B cell (primary cell): ENCODE measurements at regions not wholly inside any gene's neighbourhood (a gene's known extent, or its start where the extent isn't known, plus 50 kb on each side); places are given as distances from the start of the nearest gene placed in this dataset.

Source experiments
- ATAC-seq: fragments of 200-7000 bp; cut with Tn5 transposase; one replicate; pipeline ENCODE4 v1.10.0; 2021; ENCODE audit warnings: low read depth, mild to moderate bottlenecking, moderate number of reproducible peaks, moderate library complexity
- CTCF ChIA-PET: fragments of 350-600 bp; sonication (Branson Sonifier 250); formaldehyde crosslinking; loops from one replicate; lab custom pipeline; 2021; ENCODE audit warnings: antibody characterized with exemption, inconsistent platforms; lab: Charles Lee
- POLR2A ChIA-PET: fragments of 350-600 bp; sonication (Branson Sonifier 250); formaldehyde crosslinking; loops from one replicate; lab custom pipeline; 2021; ENCODE audit warnings: antibody characterized with exemption; lab: Charles Lee
- DNase-seq: peaks from one replicate; pipeline ENCODE4 v3.0.0; 2013
- H2AFZ ChIP-seq: 2 replicates; pipeline ENCODE4 v1.6.1; 2012; ENCODE audit warnings: mild to moderate bottlenecking, low read depth, low read length; ENCODE audit not compliant: insufficient read depth, poor library complexity, severe bottlenecking
- H3K27ac ChIP-seq, 2 donors: 1 replicate in 1 of 2; 2 replicates in 1 of 2; pipeline ENCODE4 v1.5.1; 2012 to 2013; ENCODE audit warnings: low read length in 2 of 2, mild to moderate bottlenecking in 2 of 2, moderate library complexity in 1 of 2
- H3K27me3 ChIP-seq, 4 experiments: fragments of 200-600 bp in 1 of 4; sonication (generic) in 1 of 4; replicated peaks in 1 of 4; 1 replicate in 2 of 4; 2 replicates in 2 of 4; pipeline versions ENCODE4 v1.6.1 to v1.7.0; 2013 to 2016; ENCODE audit warnings: low read length in 3 of 4, mild to moderate bottlenecking in 2 of 4, mixed read lengths in 1 of 4, moderate library complexity in 1 of 4; ENCODE audit not compliant: insufficient read depth in 4 of 4, control insufficient read depth in 3 of 4; ENCODE audit errors: control extremely low read depth in 1 of 4
- H3K36me3 ChIP-seq, 2 experiments: replicated peaks in 1 of 2; 1 replicate in 1 of 2; 2 replicates in 1 of 2; pipeline versions ENCODE4 v1.6.1 to v1.7.1; 2013; ENCODE audit warnings: low read length in 1 of 2; ENCODE audit not compliant: insufficient read depth in 2 of 2, control insufficient read depth in 1 of 2; ENCODE audit errors: control extremely low read depth in 1 of 2, extremely low read depth in 1 of 2
- H3K4me1 ChIP-seq, 2 donors: fragments of 200-600 bp in 1 of 2; sonication (generic) in 1 of 2; 1 replicate in 1 of 2; 2 replicates in 1 of 2; pipeline versions ENCODE4 v1.5.1 to v1.6.1; 2013 to 2017; ENCODE audit warnings: low read length in 2 of 2; ENCODE audit not compliant: control insufficient read depth in 2 of 2, insufficient read depth in 2 of 2
- H3K4me2 ChIP-seq: replicated peaks from 2 replicates; pipeline ENCODE3; 2012; ENCODE audit warnings: mild to moderate bottlenecking, low read depth, low read length; ENCODE audit not compliant: poor library complexity, severe bottlenecking
- H3K4me3 ChIP-seq, 5 experiments: fragments of 200-600 bp in 1 of 5; sonication (generic) in 1 of 5; 1 replicate in 3 of 5; 2 replicates in 2 of 5; pipeline versions ENCODE4 v1.5.1 to v1.7.0; 2011 to 2016; ENCODE audit warnings: low read length in 4 of 5, mild to moderate bottlenecking in 4 of 5, low read depth in 2 of 5, control low read depth in 1 of 5, moderate library complexity in 1 of 5; ENCODE audit not compliant: insufficient read depth in 1 of 5; ENCODE audit errors: control extremely low read depth in 1 of 5, extremely low read depth in 1 of 5
- H3K79me2 ChIP-seq: fragments of 200-600 bp; sonication (generic); one replicate; pipeline ENCODE4 v1.6.0; 2016; ENCODE audit warnings: low read length; ENCODE audit not compliant: control insufficient read depth, insufficient read depth
- H3K9ac ChIP-seq: fragments of 200-600 bp; sonication (generic); 2 replicates; pipeline ENCODE4 v1.6.1; 2017; ENCODE audit warnings: mild to moderate bottlenecking, low read length, moderate library complexity
- H3K9me3 ChIP-seq, 3 donors: one replicate each; pipeline versions ENCODE4 v1.6.1 to v1.7.1; 2013; ENCODE audit warnings: low read length in 2 of 3; ENCODE audit not compliant: control insufficient read depth in 2 of 3, insufficient read depth in 1 of 3; ENCODE audit errors: control extremely low read depth in 1 of 3
- H4K20me1 ChIP-seq: 2 replicates; pipeline ENCODE4 v1.6.0; 2012; ENCODE audit warnings: mild to moderate bottlenecking, low read length; ENCODE audit not compliant: insufficient read depth, control insufficient read depth, poor library complexity, severe bottlenecking
- H3K27ac Mint-ChIP-seq: one replicate; pipeline ENCODE4 v1.8.0; 2021; ENCODE audit warnings: mixed read lengths
- H3K27me3 Mint-ChIP-seq: one replicate; pipeline ENCODE4 v1.8.0; 2021; ENCODE audit warnings: mixed read lengths
- H3K4me1 Mint-ChIP-seq: one replicate; pipeline ENCODE4 v1.8.0; 2021; ENCODE audit warnings: mixed read lengths
- H3K4me3 Mint-ChIP-seq: one replicate; pipeline ENCODE4 v1.8.0; 2021; ENCODE audit warnings: mixed read lengths
- H3K9me3 Mint-ChIP-seq: one replicate; pipeline ENCODE4 v1.8.0; 2022; ENCODE audit warnings: mixed read lengths; ENCODE audit not compliant: insufficient read depth
- EZH2 ChIP-seq: IDR thresholded peaks from 2 replicates; pipeline ENCODE4 v1.6.1; 2012; ENCODE audit warnings: borderline replicate concordance, low read depth, mild to moderate bottlenecking, moderate library complexity, low read length; ENCODE audit not compliant: insufficient read depth, poor library complexity, severe bottlenecking
- WGBS: methylation state at CpG from one replicate; pipeline ENCODE4 v1.1.5; 2013; ENCODE audit warnings: missing lambda C conversion rate; ENCODE audit not compliant: insufficient coverage; 5-methylcytosine and 5-hydroxymethylcytosine counted together
- intact Hi-C: fragments of 100-400 bp; cut with micrococcal nuclease; formaldehyde crosslinking; loops from one replicate; pipeline ENCODE4 v1.10.0; 2022
- TF ChIP-seq, protein P1 (sequence below): fragments of 200-600 bp; IDR thresholded peaks from one replicate; pipeline ENCODE4 v1.8.0; 2022; ENCODE audit warnings: antibody characterized with exemption, mild to moderate bottlenecking

DNA sequence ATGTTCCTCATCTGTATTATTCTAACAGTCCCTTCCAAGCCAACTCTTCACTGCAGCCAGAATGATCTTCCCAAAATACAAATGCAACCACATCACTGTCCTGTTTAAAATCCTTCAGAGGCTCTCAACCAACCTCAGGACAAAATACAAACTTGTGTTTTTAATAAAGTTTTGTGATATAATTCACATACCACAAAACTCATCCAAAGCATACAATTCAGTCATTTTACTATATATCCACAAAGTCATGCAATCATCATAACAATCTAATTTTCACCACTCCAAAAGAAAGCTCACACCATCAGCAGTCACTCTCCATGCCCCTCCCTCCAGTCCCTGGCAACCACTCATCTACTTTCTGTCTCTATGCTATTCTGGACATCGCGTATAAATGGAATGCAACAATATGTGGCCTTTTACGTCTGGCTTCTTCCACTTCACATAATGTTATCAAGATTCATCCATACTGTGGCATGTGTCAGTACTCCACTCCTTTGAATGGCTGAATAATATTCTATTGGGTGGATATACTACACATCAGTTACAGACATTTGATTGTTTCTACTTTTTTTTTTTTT, 81.7 kb upstream of the DOCK9 start:
- no peaks in the 10 kb centered on the region for H3K36me3 ChIP-seq
- CTCF ChIA-PET: no interaction called here
- H3K9ac ChIP-seq: no peak overlapping the region
- intact Hi-C loops: no loop called here
- no peak overlapping the region for H3K4me2 ChIP-seq
- H3K9me3 Mint-ChIP-seq: no peaks in the 10 kb centered on the region
- peaks cover 0 to 3% (median 0%) of the 10 kb centered on the region in 3 donors for H3K9me3 ChIP-seq
- H3K27me3 Mint-ChIP-seq: peaks cover 19% of the 10 kb centered on the region
- no peak for ATAC-seq
- H3K27ac ChIP-seq: no peak overlapping the region
- H3K4me1 Mint-ChIP-seq: peaks cover 27% of the 10 kb centered on the region
- POLR2A ChIA-PET: no interaction called here
- no peak for TF ChIP-seq EZH2
- no peak overlapping the region for H3K4me3 ChIP-seq
- H3K4me1 ChIP-seq: peaks cover 9 to 15% of the 10 kb centered on the region in 2 donors
- no peak overlapping the region for H2AFZ ChIP-seq
- H3K27me3 ChIP-seq: peaks cover 0 to 15% (median 2%) of the 10 kb centered on the region in 4 experiments
- no peak overlapping the region for H3K4me3 Mint-ChIP-seq
- peaks cover 3% of the 10 kb centered on the region for H3K79me2 ChIP-seq
- no peaks in the 10 kb centered on the region for H4K20me1 ChIP-seq
- H3K27ac Mint-ChIP-seq: no peak overlapping the region
- WGBS: no CpG with 5 or more reads among the region's 3 CpGs
- no peak for DNase-seq

DNA sequence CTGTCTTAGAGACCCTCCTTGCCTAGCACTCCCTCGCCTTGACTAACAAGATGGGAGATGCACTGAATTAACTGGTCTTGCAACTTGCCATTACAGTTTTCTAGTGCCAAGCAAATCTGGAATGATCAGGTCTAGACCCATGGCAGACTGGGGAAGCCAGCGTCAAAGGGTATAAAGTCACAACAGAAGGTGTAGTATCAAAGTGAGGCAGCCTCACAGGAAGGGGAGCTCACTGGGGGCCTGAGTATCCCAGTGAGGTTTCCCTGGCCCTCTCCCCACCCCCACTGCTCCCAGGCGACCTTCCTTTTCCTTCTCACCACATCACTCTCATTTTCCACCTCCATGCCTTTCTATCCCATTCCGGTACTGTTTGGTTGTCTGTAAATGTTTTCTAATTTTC, 83.5 kb upstream of the DOCK9 start:
- H3K9me3 ChIP-seq: peaks cover 0 to 3% (median 0%) of the 10 kb centered on the region in 3 donors
- Mint-ChIP-seq H3K4me1 (peaks cover 38% of the 10 kb centered on the region), H3K4me3 (no peak overlapping the region), H3K9me3 (no peaks in the 10 kb centered on the region), H3K27ac (no peak overlapping the region), H3K27me3 (peaks cover 17% of the 10 kb centered on the region)
- H3K4me1 ChIP-seq: peaks cover 6 to 15% of the 10 kb centered on the region in 2 donors
- H3K4me3 ChIP-seq: no peak overlapping the region
- ATAC-seq (no peak), DNase-seq (no peak)
- H3K9ac ChIP-seq: no peak overlapping the region
- CTCF ChIA-PET: no interaction called here
- no peaks in the 10 kb centered on the region for H3K36me3 ChIP-seq
- no peak overlapping the region for H3K27ac ChIP-seq
- no peak overlapping the region for H3K4me2 ChIP-seq
- H3K79me2 ChIP-seq: peaks cover 3% of the 10 kb centered on the region
- H3K27me3 ChIP-seq: peaks cover 0 to 15% (median 2%) of the 10 kb centered on the region in 4 experiments
- 86% methylated on average over 1 of the region's 4 CpGs for WGBS
- intact Hi-C loops: no loop called here
- H4K20me1 ChIP-seq: no peaks in the 10 kb centered on the region
- POLR2A ChIA-PET: no interaction called here
- no peak overlapping the region for H2AFZ ChIP-seq
- no peak for TF ChIP-seq EZH2
- TF ChIP-seq, protein P1, sequence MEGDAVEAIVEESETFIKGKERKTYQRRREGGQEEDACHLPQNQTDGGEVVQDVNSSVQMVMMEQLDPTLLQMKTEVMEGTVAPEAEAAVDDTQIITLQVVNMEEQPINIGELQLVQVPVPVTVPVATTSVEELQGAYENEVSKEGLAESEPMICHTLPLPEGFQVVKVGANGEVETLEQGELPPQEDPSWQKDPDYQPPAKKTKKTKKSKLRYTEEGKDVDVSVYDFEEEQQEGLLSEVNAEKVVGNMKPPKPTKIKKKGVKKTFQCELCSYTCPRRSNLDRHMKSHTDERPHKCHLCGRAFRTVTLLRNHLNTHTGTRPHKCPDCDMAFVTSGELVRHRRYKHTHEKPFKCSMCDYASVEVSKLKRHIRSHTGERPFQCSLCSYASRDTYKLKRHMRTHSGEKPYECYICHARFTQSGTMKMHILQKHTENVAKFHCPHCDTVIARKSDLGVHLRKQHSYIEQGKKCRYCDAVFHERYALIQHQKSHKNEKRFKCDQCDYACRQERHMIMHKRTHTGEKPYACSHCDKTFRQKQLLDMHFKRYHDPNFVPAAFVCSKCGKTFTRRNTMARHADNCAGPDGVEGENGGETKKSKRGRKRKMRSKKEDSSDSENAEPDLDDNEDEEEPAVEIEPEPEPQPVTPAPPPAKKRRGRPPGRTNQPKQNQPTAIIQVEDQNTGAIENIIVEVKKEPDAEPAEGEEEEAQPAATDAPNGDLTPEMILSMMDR: no peak
